NCI-H2107 (cell line): ENCODE measurements at regions not wholly inside any gene's neighbourhood (a gene's known extent, or its start where the extent isn't known, plus 50 kb on each side); places are given as distances from the start of the nearest gene placed in this dataset.

Source experiments
- DNase-seq: peaks from one replicate; lab custom pipeline; 2025; lab: John Stamatoyannopoulos, UW

DNA sequence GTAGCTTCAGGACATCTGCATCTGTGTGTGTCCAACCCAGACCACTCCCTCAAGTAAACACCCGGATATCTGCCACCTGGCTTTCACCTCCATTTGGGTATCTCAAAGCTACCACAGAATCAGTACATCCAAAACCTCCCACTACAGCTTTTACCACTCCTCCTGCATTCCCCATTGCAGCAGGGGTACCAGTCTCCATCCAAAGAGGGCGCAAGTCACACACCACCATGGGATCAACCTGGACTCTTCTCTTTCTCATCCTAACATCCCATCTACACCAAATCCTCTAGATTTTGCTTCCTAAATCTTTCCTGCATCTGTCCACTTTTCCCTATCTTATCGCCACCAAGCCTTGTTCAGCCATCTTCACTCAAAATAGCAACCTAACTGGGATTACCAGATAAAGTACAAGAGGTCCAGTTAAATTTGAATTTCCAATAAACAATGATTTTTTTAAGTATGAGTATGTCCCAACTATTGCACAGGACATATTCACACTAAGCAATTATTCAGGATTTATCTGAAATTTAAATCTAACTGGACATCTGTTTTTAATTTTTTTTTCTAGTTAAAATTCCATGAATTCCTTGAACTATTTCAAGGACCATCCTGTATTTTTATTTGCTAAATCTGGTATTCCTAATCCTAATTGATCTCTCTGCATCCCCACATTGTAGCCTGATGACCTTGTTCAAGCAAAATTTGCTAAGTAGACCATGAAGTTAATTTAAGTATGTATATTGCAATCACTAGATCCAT, 164.3 kb upstream of the MLN start:
- no peak for DNase-seq

DNA sequence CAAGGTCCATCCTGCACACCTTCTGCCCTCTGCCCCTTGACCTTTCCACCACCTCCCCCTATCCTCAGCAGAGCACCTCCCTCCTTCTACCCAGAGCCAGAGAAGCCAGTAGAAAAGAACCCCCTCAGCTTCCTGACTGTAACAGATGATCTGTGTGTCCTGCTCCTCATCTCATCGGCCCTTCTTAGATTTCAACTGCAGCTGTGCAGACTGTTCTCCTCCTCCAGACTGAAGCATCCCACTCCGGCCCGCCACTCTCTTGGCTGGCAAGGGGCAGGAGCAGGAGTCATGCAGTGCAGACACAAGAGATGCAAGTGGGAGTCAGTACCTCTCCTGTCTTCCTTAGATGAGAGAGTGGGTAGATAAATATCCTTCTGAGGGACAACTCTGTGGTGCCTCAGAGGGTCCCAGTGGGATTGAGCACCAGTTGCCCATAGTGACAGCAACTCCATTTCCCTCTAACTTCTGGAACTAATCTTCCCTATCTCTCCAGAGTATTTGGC, 163.5 kb upstream of the MLN start:
- no peak for DNase-seq

DNA sequence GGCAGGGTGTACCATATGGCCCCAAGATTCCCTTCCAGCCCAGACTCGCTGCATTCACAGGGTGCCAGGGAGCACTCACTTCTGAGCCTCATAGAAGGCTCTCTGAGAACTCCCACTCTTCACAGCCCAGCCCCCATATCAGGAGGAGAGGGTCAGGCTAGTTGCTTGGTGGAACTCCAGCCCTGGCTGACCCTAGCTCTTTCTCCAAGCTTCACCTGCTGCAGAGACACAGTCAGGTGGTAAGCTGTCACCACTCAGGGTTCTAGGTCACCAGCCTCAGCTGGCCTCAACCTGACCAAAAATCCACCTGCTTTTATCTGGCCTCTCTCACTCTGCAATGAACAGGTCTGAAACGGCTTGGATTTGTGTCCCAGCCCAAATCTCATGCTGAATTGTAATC, 162.7 kb upstream of the MLN start:
- DNase-seq = no peak

DNA sequence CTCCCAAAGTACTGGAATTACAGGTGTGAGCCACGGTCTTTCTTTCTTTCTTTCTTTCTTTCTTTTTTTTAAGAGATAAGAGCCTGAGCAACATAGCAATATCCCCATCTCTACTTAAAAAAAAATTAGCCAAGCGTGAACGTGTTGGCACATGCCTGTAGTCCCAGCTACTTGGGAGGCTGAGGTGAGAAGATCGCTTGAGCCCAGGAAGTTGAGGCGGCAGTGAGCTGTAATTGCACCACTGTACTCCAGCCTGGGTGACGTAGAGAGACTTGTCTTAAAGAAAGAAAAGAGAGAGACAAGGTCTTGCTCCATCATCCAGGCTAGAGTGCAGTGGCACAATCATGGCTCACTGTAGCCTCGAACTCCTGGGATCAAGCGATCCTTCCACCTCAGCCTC, 162.0 kb upstream of the MLN start:
- no peak for DNase-seq

- no peak for DNase-seq
Measured at GRCh38 chr6:33964387-33964786, 160.6 kb upstream of the MLN start.

GRCh38 chr6:33963136-33963750, 159.4 kb upstream of the MLN start:
- DNase-seq = no peak

DNA sequence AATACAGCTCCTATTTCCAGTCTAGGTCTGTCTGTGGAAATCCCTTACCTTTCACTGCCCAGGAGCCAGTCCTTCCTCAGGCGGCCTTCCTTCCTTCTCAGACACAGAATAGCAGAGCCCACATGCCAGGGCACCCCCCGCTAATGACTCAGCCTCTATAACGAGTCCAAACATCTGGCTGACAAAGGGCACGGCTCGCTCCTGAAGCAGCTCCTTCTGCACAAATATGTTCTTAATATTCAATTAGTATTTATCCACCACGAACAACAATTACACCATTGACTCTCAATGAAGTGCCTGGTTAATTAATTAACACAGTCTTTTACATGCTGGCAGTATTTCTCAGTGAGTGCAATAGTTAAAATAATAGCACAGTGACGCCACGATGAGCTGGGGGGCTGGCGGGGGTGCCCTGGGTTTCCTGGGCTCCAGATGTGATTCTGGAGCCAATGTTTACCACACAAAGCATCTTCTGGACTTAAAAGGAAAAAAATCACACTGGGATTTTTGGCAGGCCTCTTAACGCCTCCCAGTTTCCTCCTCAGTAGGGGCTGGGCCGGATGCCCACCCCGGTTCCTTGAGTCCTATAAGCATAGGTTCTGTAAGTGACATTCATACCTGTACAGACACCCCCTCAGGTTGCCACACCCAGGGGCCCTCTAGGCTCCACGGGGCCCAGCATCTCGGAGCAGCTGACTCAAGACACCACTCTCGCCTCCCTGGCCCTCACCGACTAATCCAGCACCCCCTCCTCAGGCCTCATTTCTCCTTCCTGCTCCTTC, 158.6 kb upstream of the MLN start:
- DNase-seq = no peak

- DNase-seq = no peak
Measured at GRCh38 chr6:33961691-33962090, 157.9 kb upstream of the MLN start.

DNA sequence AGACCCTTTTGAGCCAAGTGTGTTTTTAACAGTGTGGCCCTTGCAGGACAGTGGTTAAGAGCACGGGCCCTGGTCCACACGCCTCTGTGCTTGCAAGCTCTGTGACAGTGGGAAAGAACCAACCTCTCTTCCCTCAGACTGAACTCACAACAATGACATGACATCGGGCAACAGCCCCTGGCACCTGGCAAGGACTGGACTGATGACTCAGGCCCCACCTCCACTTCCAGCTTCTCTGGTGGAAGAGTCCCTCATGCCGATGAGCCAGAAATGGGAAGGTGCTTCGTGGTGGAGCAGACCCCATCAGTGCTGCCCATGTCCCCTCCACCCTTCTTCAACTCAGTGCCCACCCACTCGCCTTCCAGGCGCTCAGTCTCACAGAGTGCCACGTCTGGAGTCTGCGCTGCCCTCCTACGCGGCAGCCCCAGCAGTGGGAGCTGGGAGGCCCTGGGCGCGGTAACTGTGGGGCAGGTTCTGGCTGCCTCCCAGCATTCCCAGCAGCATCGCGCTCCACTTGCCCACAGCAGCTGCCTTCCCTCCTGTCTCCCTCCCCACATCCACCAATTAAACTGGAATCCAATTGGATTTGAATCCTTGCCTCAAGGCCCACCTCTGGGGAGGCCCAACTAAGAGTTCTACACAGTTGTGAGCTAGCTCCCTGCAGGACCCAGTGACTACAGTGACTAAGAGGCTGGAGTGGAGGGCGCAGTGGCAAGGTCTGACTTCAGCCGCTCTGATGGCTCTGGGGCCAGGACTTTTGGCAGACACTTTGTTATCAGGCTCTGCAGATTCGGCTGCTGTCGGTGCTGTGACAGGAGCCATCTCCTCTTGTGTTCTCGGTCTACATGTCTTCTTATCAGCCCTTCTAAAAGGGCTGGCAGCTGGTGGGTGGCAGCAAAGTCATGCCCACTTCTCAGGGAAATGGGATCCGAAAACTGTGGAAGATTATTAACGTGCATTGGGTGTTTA, 156.8 kb upstream of the MLN start:
- no peak for DNase-seq

DNA sequence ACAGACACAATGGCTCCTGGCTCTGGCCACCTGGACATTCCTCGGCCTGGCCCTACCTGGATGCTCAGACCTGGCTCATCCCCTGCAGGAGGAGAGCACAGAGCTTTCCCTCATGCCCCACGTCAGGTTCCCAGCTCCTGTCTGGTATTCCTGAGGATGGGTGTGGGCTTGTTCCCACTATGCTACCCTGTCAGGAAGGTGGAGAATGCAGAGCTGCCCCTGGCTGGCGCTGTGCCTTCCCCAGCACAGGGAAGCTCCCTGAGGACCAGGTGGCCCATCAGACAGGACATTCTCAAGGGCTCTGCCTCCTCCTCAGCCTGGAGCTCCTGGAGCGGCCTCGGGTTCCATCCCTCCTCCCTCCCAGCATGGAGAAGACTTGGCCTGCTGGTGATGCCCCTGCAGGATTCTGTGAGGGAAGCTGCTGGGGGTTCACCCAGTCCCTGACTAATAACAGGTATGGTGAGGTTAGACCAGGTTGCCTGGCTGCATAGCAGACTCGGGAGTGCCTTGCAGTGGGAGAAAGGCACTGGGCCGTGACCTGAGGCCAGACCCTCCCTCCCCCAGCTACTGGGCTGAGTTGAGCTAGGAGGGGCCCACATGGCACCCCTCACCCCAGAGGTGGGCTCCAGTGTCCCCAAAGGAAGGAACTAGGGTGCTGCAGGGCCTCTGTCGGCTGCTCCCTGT, 156.0 kb upstream of the MLN start:
- no peak for DNase-seq

GRCh38 chr6:33959329-33959651, 155.5 kb upstream of the MLN start:
- DNase-seq = no peak

DNA sequence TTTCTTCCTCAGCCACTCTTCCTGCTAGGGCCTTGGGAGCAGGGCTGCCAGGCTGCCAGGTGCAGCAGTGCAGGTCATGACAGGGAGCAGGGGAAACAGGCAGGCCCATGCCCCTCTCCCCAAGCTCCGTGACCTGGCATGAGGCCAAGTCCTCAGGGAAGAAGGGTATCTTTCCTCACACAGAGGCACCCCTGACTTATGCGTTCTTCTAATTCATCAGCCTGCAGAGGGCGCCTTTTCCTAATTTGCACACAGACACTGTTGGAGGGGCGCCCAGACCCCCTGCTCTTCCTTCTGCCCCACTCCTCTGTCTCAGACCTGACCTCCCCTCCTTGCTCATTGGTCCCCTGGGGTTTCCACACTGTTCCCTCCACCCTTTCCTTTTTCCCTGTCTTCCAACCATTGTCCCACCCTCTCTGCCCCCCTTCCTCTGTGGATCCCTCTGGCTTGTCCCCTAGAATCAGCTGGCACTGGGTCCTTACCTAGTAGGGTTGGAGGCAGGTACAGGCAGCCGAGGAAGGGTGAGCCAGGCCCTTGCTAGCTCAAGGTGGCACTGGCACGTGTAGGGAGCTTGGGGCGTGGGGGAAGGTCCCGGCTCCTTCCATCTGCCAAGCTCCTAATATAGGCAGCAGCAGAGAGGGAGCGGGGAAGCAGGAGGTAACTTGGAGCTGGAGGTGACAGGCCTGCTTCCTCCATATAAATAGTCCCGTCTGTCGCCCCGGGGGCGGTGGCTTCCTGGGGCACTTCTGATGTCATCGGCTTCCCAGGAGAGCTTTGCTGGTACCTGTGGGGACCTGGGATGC, 154.9 kb upstream of the MLN start:
- no peak for DNase-seq

DNA sequence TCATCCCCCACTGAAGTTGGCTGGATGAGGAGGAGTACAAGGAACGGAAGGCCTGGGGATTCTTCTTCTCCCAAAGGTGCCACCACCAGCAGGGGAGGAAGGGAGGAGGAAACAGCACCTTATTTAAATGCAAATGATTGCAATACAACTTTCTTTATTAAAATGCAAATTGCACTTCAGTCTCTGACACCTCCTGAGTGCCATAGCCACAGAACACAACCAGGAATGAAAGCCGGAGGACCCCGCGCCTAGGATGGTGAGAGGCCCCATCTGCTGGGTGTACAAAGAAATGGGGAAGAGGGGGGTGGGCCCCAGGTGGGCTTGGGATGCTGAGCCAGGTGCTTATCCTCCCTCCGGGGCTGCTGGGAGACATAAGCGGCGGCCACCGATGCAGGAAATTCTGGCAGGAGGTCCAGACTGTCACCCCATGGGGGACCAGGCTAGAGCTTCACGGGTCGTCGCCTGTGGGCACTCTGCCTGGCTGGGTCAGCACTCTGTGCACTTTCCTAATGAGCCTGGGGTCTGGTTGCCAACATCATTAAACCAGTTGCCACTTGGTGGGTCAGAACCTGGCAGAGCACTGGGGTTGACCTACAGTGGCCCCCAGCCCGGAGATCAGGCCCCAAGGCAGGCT, 154.2 kb upstream of the MLN start:
- DNase-seq = no peak

- DNase-seq = no peak
Measured at GRCh38 chr6:33957131-33957891, 153.5 kb upstream of the MLN start.

- no peak for DNase-seq
Measured at GRCh38 chr6:33956206-33956605, 152.4 kb upstream of the MLN start.

DNA sequence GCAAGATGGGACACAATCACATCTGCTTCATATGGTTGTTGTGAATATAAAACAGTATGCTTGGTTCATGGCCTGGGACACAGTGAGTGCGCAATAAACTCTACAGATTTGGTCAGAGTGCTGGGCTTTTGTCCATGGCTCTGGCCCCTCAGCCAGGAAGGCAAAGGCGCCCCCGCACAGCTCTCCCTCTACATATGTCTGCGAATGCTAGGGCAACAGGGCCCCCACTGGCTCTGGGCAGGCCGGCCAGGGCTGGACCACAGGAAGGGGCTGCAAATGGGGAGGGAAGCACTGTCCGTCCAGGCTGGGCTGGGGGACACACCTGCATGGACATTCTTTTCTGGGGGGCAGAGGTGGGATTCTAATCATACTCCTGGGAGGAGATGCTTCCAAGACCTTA, 151.8 kb upstream of the MLN start:
- no peak for DNase-seq

- no peak for DNase-seq
Measured at GRCh38 chr6:33954453-33954852, 150.7 kb upstream of the MLN start.

DNA sequence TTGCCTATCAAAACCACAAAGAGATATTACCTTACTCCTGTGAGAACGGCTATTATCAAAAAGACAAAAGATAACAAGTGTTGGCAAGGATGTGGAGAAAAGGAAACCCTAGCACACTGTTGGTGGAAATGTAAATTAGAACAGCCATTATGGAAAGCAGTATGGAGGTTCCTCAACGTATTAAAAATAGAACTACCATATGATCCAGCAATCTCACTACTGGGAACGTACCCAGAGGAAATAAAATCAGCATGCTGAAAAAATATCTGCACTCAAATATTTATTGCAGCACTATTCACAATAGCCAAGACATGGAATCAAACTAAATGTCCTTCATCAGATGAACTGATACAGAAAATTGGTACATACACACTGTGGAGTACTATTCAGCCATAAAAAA, 149.4 kb upstream of the MLN start:
- no peak for DNase-seq

DNA sequence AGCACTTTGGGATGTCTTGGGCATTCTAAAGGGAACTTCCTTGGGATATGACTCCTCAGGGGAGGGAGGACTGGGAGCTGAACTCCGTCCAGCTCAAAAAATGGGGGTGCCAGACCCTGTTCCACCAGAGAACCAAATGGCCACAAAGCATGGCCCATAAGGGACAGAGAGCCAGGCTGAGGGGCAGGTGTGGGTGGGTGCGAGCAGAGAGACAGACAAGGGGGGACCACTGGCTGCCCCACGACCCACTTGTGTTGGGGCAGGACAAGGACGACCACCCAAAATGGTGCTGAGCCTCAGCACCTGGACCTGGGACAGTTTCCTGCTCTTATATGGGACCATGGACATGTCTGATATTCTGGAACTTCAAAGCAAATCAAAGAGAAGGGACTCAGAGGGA, 148.2 kb upstream of the MLN start:
- no peak for DNase-seq
